ENCODE measurements at regions not wholly inside any gene's neighbourhood (a gene's known extent, or its start where the extent isn't known, plus 50 kb on each side); places are given as distances from the start of the nearest gene placed in this dataset.

DNA sequence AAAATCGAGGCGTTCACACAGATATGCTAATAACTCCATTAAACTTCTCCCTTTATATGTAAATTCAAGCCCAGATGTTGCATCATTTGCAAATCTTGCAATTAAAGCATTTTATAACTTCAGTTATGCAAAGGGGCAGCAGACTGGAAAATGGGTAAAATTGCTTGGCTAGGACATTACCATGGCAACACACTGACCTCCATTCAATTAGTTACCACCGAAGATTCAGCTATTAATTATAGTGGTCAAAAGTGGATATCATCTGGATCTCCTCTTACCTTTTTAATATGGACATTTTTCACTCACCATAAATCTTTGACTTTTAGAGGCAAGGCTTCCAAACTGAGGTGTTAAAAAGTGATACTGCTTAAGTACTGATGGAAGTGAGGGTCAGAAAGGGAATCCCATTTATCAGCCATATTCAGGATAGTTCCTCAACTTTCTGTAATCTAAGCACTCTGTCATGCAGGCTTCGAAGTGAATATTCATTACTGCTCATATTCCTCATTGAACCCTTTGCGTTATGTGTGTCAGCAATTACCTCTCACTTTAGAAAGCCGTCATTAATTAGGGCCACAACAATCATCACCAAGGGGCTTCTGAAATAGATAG is 386.2 kb upstream of the ROBO2 start:
- TF ChIP-seq, protein P1, sequence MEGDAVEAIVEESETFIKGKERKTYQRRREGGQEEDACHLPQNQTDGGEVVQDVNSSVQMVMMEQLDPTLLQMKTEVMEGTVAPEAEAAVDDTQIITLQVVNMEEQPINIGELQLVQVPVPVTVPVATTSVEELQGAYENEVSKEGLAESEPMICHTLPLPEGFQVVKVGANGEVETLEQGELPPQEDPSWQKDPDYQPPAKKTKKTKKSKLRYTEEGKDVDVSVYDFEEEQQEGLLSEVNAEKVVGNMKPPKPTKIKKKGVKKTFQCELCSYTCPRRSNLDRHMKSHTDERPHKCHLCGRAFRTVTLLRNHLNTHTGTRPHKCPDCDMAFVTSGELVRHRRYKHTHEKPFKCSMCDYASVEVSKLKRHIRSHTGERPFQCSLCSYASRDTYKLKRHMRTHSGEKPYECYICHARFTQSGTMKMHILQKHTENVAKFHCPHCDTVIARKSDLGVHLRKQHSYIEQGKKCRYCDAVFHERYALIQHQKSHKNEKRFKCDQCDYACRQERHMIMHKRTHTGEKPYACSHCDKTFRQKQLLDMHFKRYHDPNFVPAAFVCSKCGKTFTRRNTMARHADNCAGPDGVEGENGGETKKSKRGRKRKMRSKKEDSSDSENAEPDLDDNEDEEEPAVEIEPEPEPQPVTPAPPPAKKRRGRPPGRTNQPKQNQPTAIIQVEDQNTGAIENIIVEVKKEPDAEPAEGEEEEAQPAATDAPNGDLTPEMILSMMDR (IDR thresholded peaks at IDR 0.05) = no peak
- TF ChIP-seq POLR2AphosphoS5 (IDR thresholded peaks at IDR 0.05; ENCODE audit: low read depth, low read length) (no peak), TCF7L2 (IDR thresholded peaks at IDR 0.05; ENCODE audit: low read depth, low read length) (no peak)

Measured in Panc1 (cell line).